IPS-18a (cell line): ENCODE measurements at regions not wholly inside any gene's neighbourhood (a gene's known extent, or its start where the extent isn't known, plus 50 kb on each side); places are given as distances from the start of the nearest gene placed in this dataset.
"Not testable (repeated sequence)": the region's sequence is repeated elsewhere in the genome, so short reads cannot be mapped to it uniquely, and the experiment has no call there.

Experiments
- H3K27ac ChIP-seq: one replicate; pipeline ENCODE4 v1.5.1; 2013; ENCODE audit warnings: low read length
- H3K27me3 ChIP-seq: one replicate; pipeline ENCODE4 v1.6.1; 2013; ENCODE audit warnings: mild to moderate bottlenecking, low read length; ENCODE audit not compliant: control insufficient read depth, insufficient read depth
- H3K36me3 ChIP-seq: one replicate; pipeline ENCODE4 v1.6.1; 2013; ENCODE audit warnings: low read depth, low read length; ENCODE audit not compliant: control insufficient read depth
- H3K4me1 ChIP-seq: one replicate; pipeline ENCODE4 v1.6.1; 2013; ENCODE audit warnings: low read depth, low read length; ENCODE audit not compliant: control insufficient read depth
- H3K4me3 ChIP-seq: one replicate; pipeline ENCODE4 v1.5.1; 2013; ENCODE audit warnings: low read length
- H3K9ac ChIP-seq: one replicate; pipeline ENCODE4 v1.6.1; 2013; ENCODE audit warnings: mild to moderate bottlenecking, low read length, moderate library complexity
- H3K9me3 ChIP-seq: one replicate; pipeline ENCODE4 v1.6.1; 2013; ENCODE audit warnings: low read depth, low read length; ENCODE audit not compliant: control insufficient read depth

- Histone ChIP-seq H3K9ac (no peak overlapping the region), H3K27me3 (no peaks in the 10 kb centered on the region)
Measured at GRCh38 chr5:27458287-27458686, 419.9 kb upstream of the CDH9 start.

GRCh38 chr5:27451377-27451776, 413.0 kb upstream of the CDH9 start:
- no peak overlapping the region for H3K9ac ChIP-seq

More at GRCh38 chr5:27458287-27458686, 419.9 kb upstream of the CDH9 start:
- Histone ChIP-seq H3K4me1 (no peaks in the 10 kb centered on the region), H3K36me3 (no peaks in the 10 kb centered on the region), H3K27ac (no peak overlapping the region), H3K9me3 (no peaks in the 10 kb centered on the region), H3K4me3 (no peak overlapping the region)

GRCh38 chr5:27450607-27451006, 412.2 kb upstream of the CDH9 start:
- no peak overlapping the region for H3K9ac ChIP-seq
- H3K36me3 ChIP-seq, result no peaks in the 10 kb centered on the region
- H3K4me3 ChIP-seq, result no peak overlapping the region
- H3K27ac ChIP-seq, result no peak overlapping the region
- H3K27me3 ChIP-seq, result no peaks in the 10 kb centered on the region
- no peaks in the 10 kb centered on the region for H3K9me3 ChIP-seq
- H3K4me1 ChIP-seq, result no peaks in the 10 kb centered on the region

More at GRCh38 chr5:27451377-27451776, 413.0 kb upstream of the CDH9 start:
- H3K36me3 ChIP-seq, result no peaks in the 10 kb centered on the region
- no peaks in the 10 kb centered on the region for H3K4me1 ChIP-seq
- no peaks in the 10 kb centered on the region for H3K9me3 ChIP-seq
- H3K27ac ChIP-seq, result no peak overlapping the region
- no peak overlapping the region for H3K4me3 ChIP-seq
- H3K27me3 ChIP-seq, result no peaks in the 10 kb centered on the region

DNA sequence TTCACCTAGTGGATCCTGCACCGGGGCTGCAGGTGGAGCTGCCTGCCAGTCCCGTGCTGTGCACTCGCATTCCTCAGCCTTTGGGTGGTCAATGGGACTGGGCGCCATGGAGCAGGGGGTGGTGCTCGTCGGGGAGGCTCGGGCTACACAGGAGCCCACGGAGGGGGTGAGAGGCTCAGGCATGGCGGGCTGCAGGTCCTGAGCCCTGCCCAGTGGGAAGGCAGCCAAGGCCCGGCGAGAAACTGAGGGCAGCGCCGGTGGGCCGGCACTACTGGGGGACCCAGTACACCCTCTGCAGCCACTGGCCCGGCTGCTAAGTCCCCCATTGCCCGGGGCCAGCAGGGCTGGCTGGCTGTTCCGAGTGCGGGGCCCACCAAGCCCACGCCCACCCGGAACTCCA, 401.0 kb upstream of the CDH9 start:
- H3K9ac ChIP-seq, H3K4me1 ChIP-seq, H3K36me3 ChIP-seq, H3K9me3 ChIP-seq, H3K27me3 ChIP-seq, H3K4me3 ChIP-seq, H3K27ac ChIP-seq: not testable (repeated sequence)

DNA sequence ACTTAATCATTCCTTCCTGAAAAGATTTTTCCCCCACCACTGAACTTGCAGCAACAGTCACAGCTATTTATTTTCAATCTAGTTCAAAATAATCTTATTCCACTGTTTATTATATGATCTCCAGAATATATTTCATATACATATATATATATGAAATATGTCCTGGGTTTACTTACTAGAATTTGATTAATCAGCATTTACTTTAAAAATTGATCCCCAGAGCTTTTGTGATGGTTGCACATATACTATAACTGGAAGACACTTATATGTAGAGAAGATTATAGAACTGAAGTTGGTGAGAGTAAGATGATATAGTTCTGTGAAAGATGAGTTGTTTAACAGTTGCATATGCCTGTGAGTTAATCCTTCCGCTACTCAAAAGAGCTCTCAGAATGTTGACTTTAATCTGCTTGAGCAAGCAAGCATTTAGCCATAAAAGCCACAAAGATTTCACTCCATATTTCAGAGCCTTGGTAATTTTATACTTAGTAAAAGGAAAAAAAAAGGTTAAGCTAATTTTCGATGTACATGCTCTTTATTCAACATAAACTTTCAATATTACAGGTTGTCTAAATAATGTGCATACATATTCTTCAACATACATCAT, 399.3 kb upstream of the CDH9 start:
- Histone ChIP-seq H3K27me3 (no peaks in the 10 kb centered on the region), H3K36me3 (no peaks in the 10 kb centered on the region), H3K9ac (no peak overlapping the region), H3K9me3 (no peaks in the 10 kb centered on the region), H3K4me1 (no peaks in the 10 kb centered on the region), H3K27ac (no peak overlapping the region), H3K4me3 (no peak overlapping the region)

- H3K9ac ChIP-seq, result no peak overlapping the region
- no peak overlapping the region for H3K4me3 ChIP-seq
- H3K9me3 ChIP-seq, result no peaks in the 10 kb centered on the region
- no peak overlapping the region for H3K27ac ChIP-seq
- H3K36me3 ChIP-seq, result no peaks in the 10 kb centered on the region
- no peaks in the 10 kb centered on the region for H3K27me3 ChIP-seq
- H3K4me1 ChIP-seq, result no peaks in the 10 kb centered on the region
Measured at GRCh38 chr5:27434335-27434734, 395.9 kb upstream of the CDH9 start.

GRCh38 chr5:27414099-27414498, 375.7 kb upstream of the CDH9 start:
- Histone ChIP-seq H3K27ac (no peak overlapping the region), H3K4me3 (no peak overlapping the region), H3K9me3 (no peaks in the 10 kb centered on the region), H3K4me1 (no peaks in the 10 kb centered on the region), H3K36me3 (no peaks in the 10 kb centered on the region), H3K27me3 (no peaks in the 10 kb centered on the region), H3K9ac (no peak overlapping the region)

- Histone ChIP-seq H3K36me3 (no peaks in the 10 kb centered on the region), H3K9me3 (no peaks in the 10 kb centered on the region), H3K9ac (no peak overlapping the region), H3K4me1 (no peaks in the 10 kb centered on the region), H3K27me3 (no peaks in the 10 kb centered on the region), H3K4me3 (no peak overlapping the region), H3K27ac (no peak overlapping the region)
Measured at GRCh38 chr5:27412384-27412783, 374.0 kb upstream of the CDH9 start.

DNA sequence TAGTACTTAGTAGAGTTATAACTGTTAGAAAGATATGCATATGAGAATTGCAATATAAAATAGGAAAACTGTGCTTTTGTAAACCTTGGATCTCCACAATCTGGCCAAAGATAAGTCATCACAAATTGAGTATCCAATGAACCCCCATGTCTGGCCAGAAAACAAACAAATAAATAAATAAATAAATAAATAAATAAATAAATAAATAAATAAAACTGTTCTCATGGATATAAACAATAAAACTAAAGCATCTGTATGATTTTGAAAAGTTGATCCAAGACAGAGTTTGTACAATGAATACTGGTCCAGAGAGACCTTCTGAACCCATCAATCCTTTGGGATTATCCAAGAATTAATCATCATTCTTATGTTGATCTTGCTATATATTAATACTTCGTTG, 367.6 kb upstream of the CDH9 start:
- H3K4me1 ChIP-seq, result no peaks in the 10 kb centered on the region
- H3K27me3 ChIP-seq, result no peaks in the 10 kb centered on the region
- no peak overlapping the region for H3K27ac ChIP-seq
- no peaks in the 10 kb centered on the region for H3K9me3 ChIP-seq
- H3K4me3 ChIP-seq, result no peak overlapping the region
- no peaks in the 10 kb centered on the region for H3K36me3 ChIP-seq
- H3K9ac ChIP-seq, result no peak overlapping the region

DNA sequence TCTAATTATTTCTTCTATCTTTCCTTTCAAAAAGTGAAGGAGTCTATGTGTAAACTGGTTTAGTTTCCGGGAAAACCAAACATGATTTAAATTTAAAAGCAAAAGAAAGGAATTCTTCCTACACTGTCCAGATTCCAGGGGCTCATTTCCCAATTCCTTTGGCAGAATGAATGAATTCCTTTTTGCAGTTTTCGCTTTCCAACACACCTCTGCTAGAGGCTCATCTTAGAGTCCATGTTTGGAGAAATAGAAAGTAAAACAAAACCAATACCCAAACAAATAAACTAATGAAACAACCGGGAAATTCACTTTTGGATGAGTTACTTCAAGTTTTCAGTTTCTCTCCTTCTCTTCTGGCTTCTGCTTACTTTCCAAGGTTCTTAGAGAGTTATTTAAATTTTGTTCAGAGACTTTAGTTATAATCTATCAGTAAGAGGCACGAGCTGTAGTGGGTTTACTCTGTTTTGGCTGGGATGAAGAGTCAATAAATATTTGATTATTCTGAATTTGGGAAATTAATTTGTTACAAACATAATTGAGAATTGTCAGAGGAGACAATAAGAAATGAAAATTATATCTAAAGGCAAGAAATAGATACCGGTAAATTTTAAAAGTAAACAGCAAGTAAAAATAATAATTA, 365.0 kb upstream of the CDH9 start:
- Histone ChIP-seq H3K4me3 (no peak overlapping the region), H3K4me1 (no peaks in the 10 kb centered on the region), H3K36me3 (no peaks in the 10 kb centered on the region), H3K9ac (no peak overlapping the region), H3K27ac (no peak overlapping the region), H3K27me3 (no peaks in the 10 kb centered on the region), H3K9me3 (no peaks in the 10 kb centered on the region)

GRCh38 chr5:27402828-27403227, 364.4 kb upstream of the CDH9 start:
- no peaks in the 10 kb centered on the region for H3K9me3 ChIP-seq
- H3K9ac ChIP-seq, result no peak overlapping the region
- no peaks in the 10 kb centered on the region for H3K27me3 ChIP-seq
- H3K27ac ChIP-seq, result no peak overlapping the region
- H3K4me3 ChIP-seq, result no peak overlapping the region
- H3K4me1 ChIP-seq, result no peaks in the 10 kb centered on the region
- H3K36me3 ChIP-seq, result no peaks in the 10 kb centered on the region

DNA sequence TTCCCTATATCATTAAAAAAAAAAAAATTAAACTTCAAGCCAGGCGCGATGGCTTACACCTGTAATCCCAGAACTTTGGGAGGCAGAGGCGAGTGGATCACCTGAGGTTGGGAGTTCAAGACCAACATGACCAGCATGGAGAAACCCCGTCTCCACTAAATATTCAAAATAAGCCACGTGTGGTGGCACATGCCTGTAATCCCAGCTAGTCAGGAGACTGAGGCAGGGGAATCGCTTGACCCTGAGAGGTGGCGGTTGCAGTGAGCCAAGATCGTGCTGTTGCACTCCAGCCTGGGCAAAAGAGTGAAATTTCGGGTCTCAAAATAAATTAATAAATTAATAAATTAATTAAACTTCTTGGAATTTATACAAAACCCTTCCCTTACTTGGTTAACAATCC, 358.6 kb upstream of the CDH9 start:
- no peaks in the 10 kb centered on the region for H3K27me3 ChIP-seq
- H3K4me1 ChIP-seq, result no peaks in the 10 kb centered on the region

More for the DNA sequence above, 358.6 kb upstream of the CDH9 start:
- Histone ChIP-seq H3K4me3 (no peak overlapping the region), H3K27ac (no peak overlapping the region), H3K9ac (no peak overlapping the region), H3K9me3 (no peaks in the 10 kb centered on the region), H3K36me3 (no peaks in the 10 kb centered on the region)
